CD4-positive, alpha-beta T cell treated with Interleukin-12 subunit alpha and Interleukin-12 subunit beta, for 1 hour (primary cell): ENCODE measurements at regions not wholly inside any gene's neighbourhood (a gene's known extent, or its start where the extent isn't known, plus 50 kb on each side); places are given as distances from the start of the nearest gene placed in this dataset.
"Not testable (repeated sequence)": the region's sequence is repeated elsewhere in the genome, so short reads cannot be mapped to it uniquely, and the experiment has no call there.

Experiments
- DNase-seq: peaks from one replicate; pipeline ENCODE4 v3.0.0-alpha.2; 2020

GRCh38 chr4:10275696-10276095 is 159.1 kb upstream of the WDR1 start:
- no peak for DNase-seq

- DNase-seq = no peak
Observed at GRCh38 chr4:10273030-10273429, 156.4 kb upstream of the WDR1 start.

- no peak for DNase-seq
Observed at GRCh38 chr4:10272511-10272910, 155.9 kb upstream of the WDR1 start.

- no peak for DNase-seq
Observed at GRCh38 chr4:10267066-10267465, 150.5 kb upstream of the WDR1 start.

GRCh38 chr4:10260777-10261176 is 144.2 kb upstream of the WDR1 start:
- DNase-seq = no peak

GRCh38 chr4:10259976-10260375 is 143.4 kb upstream of the WDR1 start:
- no peak for DNase-seq

- no peak for DNase-seq
Observed at GRCh38 chr4:10256203-10256602, 139.6 kb upstream of the WDR1 start.

GRCh38 chr4:10253765-10254164 is 137.2 kb upstream of the WDR1 start:
- DNase-seq = no peak

- no peak for DNase-seq
Observed at GRCh38 chr4:10245751-10246150, 129.2 kb upstream of the WDR1 start.

GRCh38 chr4:10243856-10244255 is 127.3 kb upstream of the WDR1 start:
- no peak for DNase-seq

GRCh38 chr4:10240691-10241090 is 124.1 kb upstream of the WDR1 start:
- no peak for DNase-seq

GRCh38 chr4:10239982-10240654 is 123.5 kb upstream of the WDR1 start:
- DNase-seq = no peak

- DNase-seq = no peak
Observed at GRCh38 chr4:10237131-10237530, 120.5 kb upstream of the WDR1 start.

GRCh38 chr4:10232114-10232513 is 115.5 kb upstream of the WDR1 start:
- DNase-seq = no peak

- no peak for DNase-seq
Observed at GRCh38 chr4:10226756-10227155, 110.2 kb upstream of the WDR1 start.

GRCh38 chr4:10225096-10225495 is 108.5 kb upstream of the WDR1 start:
- no peak for DNase-seq

GRCh38 chr4:10223782-10224181 is 107.2 kb upstream of the WDR1 start:
- no peak for DNase-seq

- not testable (repeated sequence) for DNase-seq
Observed at GRCh38 chr4:10213481-10213880, 96.9 kb upstream of the WDR1 start.

- DNase-seq = no peak
Observed at GRCh38 chr4:10212901-10213300, 96.3 kb upstream of the WDR1 start.

- DNase-seq = no peak
Observed at GRCh38 chr4:10212400-10212799, 95.8 kb upstream of the WDR1 start.

- DNase-seq = no peak
Observed at GRCh38 chr4:10207116-10207515, 90.5 kb upstream of the WDR1 start.

- no peak for DNase-seq
Observed at GRCh38 chr4:10205223-10205622, 88.6 kb upstream of the WDR1 start.

GRCh38 chr4:10204401-10205058 is 87.9 kb upstream of the WDR1 start:
- DNase-seq = no peak

GRCh38 chr4:10203851-10204250 is 87.3 kb upstream of the WDR1 start:
- no peak for DNase-seq
